ENCODE measurements at regions not wholly inside any gene's neighbourhood (a gene's known extent, or its start where the extent isn't known, plus 50 kb on each side); places are given as distances from the start of the nearest gene placed in this dataset.

DNA sequence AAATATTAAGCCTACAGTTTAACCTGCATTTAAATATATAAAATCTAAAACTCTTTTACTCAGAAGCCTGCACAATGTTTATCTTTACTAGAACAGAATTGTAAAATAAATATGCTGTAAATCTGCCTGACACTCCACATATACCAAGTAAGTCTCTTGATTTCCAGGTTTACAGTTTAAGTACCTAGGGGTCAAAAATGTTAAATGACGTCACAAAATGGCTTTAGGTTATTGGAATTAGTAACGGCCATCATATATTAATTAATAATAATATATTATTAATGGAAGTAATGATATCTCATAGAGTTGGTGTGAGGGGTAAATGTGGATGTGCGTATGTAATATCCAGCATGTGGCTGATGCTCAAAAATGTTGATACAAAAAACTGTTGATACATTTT, 114.8 kb upstream of the ANO5 start:
- Histone ChIP-seq H3K4me3 (replicated peaks in 1 of 3; ENCODE audit: insufficient read depth in 1 of 3, low read depth in 2 of 3, low read length in 3 of 3) (no peak overlapping the region), H3K4me2 (ENCODE audit: low read depth, low read length) (no peak overlapping the region), H3K9ac (ENCODE audit: insufficient read depth, low read depth, low read length) (no peak overlapping the region), H3K27ac (ENCODE audit: extremely low read length, insufficient read depth, low read length) (no peak overlapping the region), H4K20me1 (ENCODE audit: insufficient read depth, low read length) (no peaks in the 10 kb centered on the region), H3K36me3 (replicated peaks in 1 of 2; ENCODE audit: control insufficient read depth in 1 of 2, insufficient read depth in 2 of 2, low read length in 2 of 2) (no peaks in the 10 kb centered on the region), H2AFZ (ENCODE audit: low read length) (no peak overlapping the region), H3K9me3 (ENCODE audit: low read length) (peaks cover 22% of the 10 kb centered on the region), H3K27me3 (ENCODE audit: control insufficient read depth in 1 of 2, insufficient read depth in 2 of 2, low read length in 2 of 2) (no peaks in the 10 kb centered on the region), H3K79me2 (ENCODE audit: insufficient read depth, low read length) (no peaks in the 10 kb centered on the region), H3K4me1 (ENCODE audit: insufficient read depth, low read length) (no peaks in the 10 kb centered on the region)
- no TSS peak for BruUV-seq (replicated peaks)
- intact Hi-C loops (cut with micrococcal nuclease; ENCODE audit: unreplicated experiment): no loop called here
- in situ Hi-C loops (cut with HindIII; ENCODE audit: extremely low pct_ligation_motif_present, low pct_unique_long_range_greater_than_20kb): no loop called here
- 8% methylated on average over 3 of the region's 3 CpGs for WGBS (ENCODE audit: low lambda C conversion rate)
- DNase-seq (ENCODE audit: low spot score): no peak
- ChIA-PET POLR2A (no interaction called here), CTCF (ENCODE audit: low intra/inter-chr PET ratio, low total read pairs) (no interaction called here)
- FAIRE-seq: no peak
- TF ChIP-seq ATF7 (IDR thresholded peaks at IDR 0.05) (peak; percentile 88), ATF7 (CRISPR knock-in tag; IDR thresholded peaks at IDR 0.05) (no peak), CREB1 (IDR thresholded peaks at IDR 0.05) (peak; percentile 89), CREB1 (CRISPR knock-in tag; IDR thresholded peaks at IDR 0.05) (no peak), ZNF749 (CRISPR knock-in tag; IDR thresholded peaks at IDR 0.05; ENCODE audit: borderline replicate concordance) (no peak)
- no peak for ATAC-seq

DNA sequence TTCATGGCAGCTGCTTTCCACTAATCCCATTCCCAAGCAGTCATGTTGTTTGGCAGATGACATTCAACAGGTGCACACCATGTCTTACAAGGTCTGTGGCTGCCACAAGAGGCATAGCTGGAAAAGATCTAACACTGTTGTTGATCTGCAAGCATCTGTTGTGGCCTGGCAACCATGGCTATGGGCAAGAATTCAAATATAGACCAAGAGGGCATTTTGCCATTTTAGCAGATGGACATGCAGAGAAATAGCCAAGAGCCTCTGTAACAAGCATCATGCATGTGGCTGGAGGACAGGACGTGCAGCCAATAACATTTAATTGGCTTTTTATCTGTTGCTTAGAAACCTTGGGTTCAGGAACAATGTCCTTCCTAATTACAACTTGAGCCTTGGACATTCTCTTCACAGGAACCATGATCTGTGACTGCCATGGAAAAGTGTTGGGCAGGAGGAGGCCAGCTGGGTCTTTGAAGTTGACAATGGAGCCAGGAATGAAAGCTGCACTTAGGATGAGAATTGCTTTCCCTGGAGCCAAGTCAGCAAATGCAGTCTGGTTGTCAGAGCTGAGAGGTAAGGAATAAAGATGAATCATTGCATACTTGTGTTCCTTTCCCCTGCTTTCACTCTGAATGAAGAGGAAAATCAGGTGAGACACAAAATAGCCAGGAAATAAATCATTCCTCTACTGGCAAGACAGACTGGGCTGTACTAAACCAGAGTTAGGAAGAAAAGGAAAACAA, 113.6 kb upstream of the ANO5 start:
- no TSS peak for BruUV-seq (replicated peaks)
- intact Hi-C loops (cut with micrococcal nuclease; ENCODE audit: unreplicated experiment) (no loop called here), in situ Hi-C loops (cut with HindIII; ENCODE audit: extremely low pct_ligation_motif_present, low pct_unique_long_range_greater_than_20kb) (no loop called here)
- Histone ChIP-seq H4K20me1 (ENCODE audit: insufficient read depth, low read length) (no peaks in the 10 kb centered on the region), H3K9ac (ENCODE audit: insufficient read depth, low read depth, low read length) (no peak overlapping the region), H3K9me3 (ENCODE audit: low read length) (peaks cover 22% of the 10 kb centered on the region), H3K4me1 (ENCODE audit: insufficient read depth, low read length) (no peaks in the 10 kb centered on the region), H3K4me3 (replicated peaks in 1 of 3; ENCODE audit: insufficient read depth in 1 of 3, low read depth in 2 of 3, low read length in 3 of 3) (no peak overlapping the region), H3K36me3 (replicated peaks in 1 of 2; ENCODE audit: control insufficient read depth in 1 of 2, insufficient read depth in 2 of 2, low read length in 2 of 2) (no peaks in the 10 kb centered on the region), H3K4me2 (ENCODE audit: low read depth, low read length) (no peak overlapping the region), H3K27me3 (ENCODE audit: control insufficient read depth in 1 of 2, insufficient read depth in 2 of 2, low read length in 2 of 2) (no peaks in the 10 kb centered on the region), H2AFZ (ENCODE audit: low read length) (no peak overlapping the region), H3K79me2 (ENCODE audit: insufficient read depth, low read length) (no peaks in the 10 kb centered on the region), H3K27ac (ENCODE audit: extremely low read length, insufficient read depth, low read length) (no peak overlapping the region)
- ATAC-seq: no peak
- ChIA-PET POLR2A (no interaction called here), CTCF (ENCODE audit: low intra/inter-chr PET ratio, low total read pairs) (no interaction called here)
- WGBS (ENCODE audit: low lambda C conversion rate): 0% methylated on average over 1 of the region's 1 CpG
- no peak for DNase-seq (ENCODE audit: low spot score)
- no peak for FAIRE-seq
- no peak for TF ChIP-seq RFX5 (IDR thresholded peaks at IDR 0.05; ENCODE audit: low read depth, low read length)
- TF ChIP-seq, protein P1, sequence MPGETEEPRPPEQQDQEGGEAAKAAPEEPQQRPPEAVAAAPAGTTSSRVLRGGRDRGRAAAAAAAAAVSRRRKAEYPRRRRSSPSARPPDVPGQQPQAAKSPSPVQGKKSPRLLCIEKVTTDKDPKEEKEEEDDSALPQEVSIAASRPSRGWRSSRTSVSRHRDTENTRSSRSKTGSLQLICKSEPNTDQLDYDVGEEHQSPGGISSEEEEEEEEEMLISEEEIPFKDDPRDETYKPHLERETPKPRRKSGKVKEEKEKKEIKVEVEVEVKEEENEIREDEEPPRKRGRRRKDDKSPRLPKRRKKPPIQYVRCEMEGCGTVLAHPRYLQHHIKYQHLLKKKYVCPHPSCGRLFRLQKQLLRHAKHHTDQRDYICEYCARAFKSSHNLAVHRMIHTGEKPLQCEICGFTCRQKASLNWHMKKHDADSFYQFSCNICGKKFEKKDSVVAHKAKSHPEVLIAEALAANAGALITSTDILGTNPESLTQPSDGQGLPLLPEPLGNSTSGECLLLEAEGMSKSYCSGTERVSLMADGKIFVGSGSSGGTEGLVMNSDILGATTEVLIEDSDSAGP (CRISPR knock-in tag; IDR thresholded peaks at IDR 0.05; ENCODE audit: borderline replicate concordance): no peak
- no peak for TF ChIP-seq SAFB2 (CRISPR knock-in tag; IDR thresholded peaks at IDR 0.05; ENCODE audit: borderline replicate concordance, low read depth)
- TF ChIP-seq RXRB (CRISPR knock-in tag; IDR thresholded peaks at IDR 0.05; ENCODE audit: borderline replicate concordance): no peak
- TF ChIP-seq, protein P2, sequence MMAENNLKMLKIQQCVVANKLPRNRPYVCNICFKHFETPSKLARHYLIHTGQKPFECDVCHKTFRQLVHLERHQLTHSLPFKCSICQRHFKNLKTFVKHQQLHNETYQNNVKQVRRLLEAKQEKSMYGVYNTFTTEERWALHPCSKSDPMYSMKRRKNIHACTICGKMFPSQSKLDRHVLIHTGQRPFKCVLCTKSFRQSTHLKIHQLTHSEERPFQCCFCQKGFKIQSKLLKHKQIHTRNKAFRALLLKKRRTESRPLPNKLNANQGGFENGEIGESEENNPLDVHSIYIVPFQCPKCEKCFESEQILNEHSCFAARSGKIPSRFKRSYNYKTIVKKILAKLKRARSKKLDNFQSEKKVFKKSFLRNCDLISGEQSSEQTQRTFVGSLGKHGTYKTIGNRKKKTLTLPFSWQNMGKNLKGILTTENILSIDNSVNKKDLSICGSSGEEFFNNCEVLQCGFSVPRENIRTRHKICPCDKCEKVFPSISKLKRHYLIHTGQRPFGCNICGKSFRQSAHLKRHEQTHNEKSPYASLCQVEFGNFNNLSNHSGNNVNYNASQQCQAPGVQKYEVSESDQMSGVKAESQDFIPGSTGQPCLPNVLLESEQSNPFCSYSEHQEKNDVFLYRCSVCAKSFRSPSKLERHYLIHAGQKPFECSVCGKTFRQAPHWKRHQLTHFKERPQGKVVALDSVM (CRISPR knock-in tag; IDR thresholded peaks at IDR 0.05): no peak
- TF ChIP-seq SIX1 (CRISPR knock-in tag; IDR thresholded peaks at IDR 0.05; ENCODE audit: borderline replicate concordance): no peak
